Endodermal cell (in vitro differentiated cells): ENCODE measurements at regions not wholly inside any gene's neighbourhood (a gene's known extent, or its start where the extent isn't known, plus 50 kb on each side); places are given as distances from the start of the nearest gene placed in this dataset.

Source experiments
- DNase-seq: peaks from one replicate; pipeline ENCODE4 v3.0.0-alpha.2; 2017
- H3K27ac ChIP-seq: 2 replicates; pipeline ENCODE4 v1.5.1; 2013; ENCODE audit warnings: mild to moderate bottlenecking, low read depth, low read length, moderate library complexity
- H3K27me3 ChIP-seq: 2 replicates; pipeline ENCODE4 v1.6.1; 2013; ENCODE audit warnings: mild to moderate bottlenecking, low read length, moderate library complexity; ENCODE audit not compliant: insufficient read depth, control insufficient read depth, poor library complexity, severe bottlenecking
- H3K36me3 ChIP-seq: 2 replicates; pipeline ENCODE4 v1.7.0; 2013; ENCODE audit warnings: mild to moderate bottlenecking, low read length, moderate library complexity; ENCODE audit not compliant: control insufficient read depth, insufficient read depth
- H3K4me1 ChIP-seq: one replicate; pipeline ENCODE4 v1.7.0; 2013; ENCODE audit warnings: low read length; ENCODE audit not compliant: control insufficient read depth, insufficient read depth
- H3K4me3 ChIP-seq: 2 replicates; pipeline ENCODE4 v1.5.1; 2013; ENCODE audit warnings: mild to moderate bottlenecking, low read length, moderate library complexity
- H3K9ac ChIP-seq: 2 replicates; pipeline ENCODE4 v1.6.1; 2013; ENCODE audit warnings: mild to moderate bottlenecking, low read length, moderate library complexity; ENCODE audit not compliant: poor library complexity, severe bottlenecking; ENCODE audit errors: extremely low read depth
- H3K9me3 ChIP-seq: 2 replicates; pipeline ENCODE4 v1.6.1; 2013; ENCODE audit warnings: mild to moderate bottlenecking, low read length, moderate library complexity; ENCODE audit not compliant: control insufficient read depth
- H3K27ac Mint-ChIP-seq: 2 replicates; pipeline ENCODE4 v1.8.0; 2020; ENCODE audit warnings: mixed read lengths
- H3K27me3 Mint-ChIP-seq: 2 replicates; pipeline ENCODE4 v1.8.0; 2021; ENCODE audit warnings: mild to moderate bottlenecking, mixed read lengths; ENCODE audit not compliant: insufficient read depth
- H3K36me3 Mint-ChIP-seq: 2 replicates; pipeline ENCODE4 v1.8.0; 2020; ENCODE audit warnings: low read depth, mixed read lengths
- H3K4me1 Mint-ChIP-seq: 2 replicates; pipeline ENCODE4 v1.8.0; 2020; ENCODE audit warnings: mixed read lengths
- H3K4me3 Mint-ChIP-seq: 2 replicates; pipeline ENCODE4 v1.8.0; 2020; ENCODE audit warnings: mild to moderate bottlenecking, moderate library complexity, mixed read lengths
- H3K9me3 Mint-ChIP-seq: 2 replicates; pipeline ENCODE4 v1.8.0; 2020; ENCODE audit warnings: mild to moderate bottlenecking, mixed read lengths
- CTCF ChIP-seq: fragments of 200-600 bp; sonication (generic); conservative IDR thresholded peaks from 2 replicates; pipeline ENCODE4 v1.5.0; 2021; ENCODE audit warnings: antibody characterized with exemption, mild to moderate bottlenecking
- WGBS, 2 experiments: methylation state at CpG; one replicate each; pipeline versions ENCODE4 v1.1.5 to v1.1.7; 2013; ENCODE audit warnings: missing lambda C conversion rate in 2 of 2, mixed read lengths in 1 of 2; ENCODE audit not compliant: insufficient coverage in 1 of 2, insufficient read length in 1 of 2; 5-methylcytosine and 5-hydroxymethylcytosine counted together

DNA sequence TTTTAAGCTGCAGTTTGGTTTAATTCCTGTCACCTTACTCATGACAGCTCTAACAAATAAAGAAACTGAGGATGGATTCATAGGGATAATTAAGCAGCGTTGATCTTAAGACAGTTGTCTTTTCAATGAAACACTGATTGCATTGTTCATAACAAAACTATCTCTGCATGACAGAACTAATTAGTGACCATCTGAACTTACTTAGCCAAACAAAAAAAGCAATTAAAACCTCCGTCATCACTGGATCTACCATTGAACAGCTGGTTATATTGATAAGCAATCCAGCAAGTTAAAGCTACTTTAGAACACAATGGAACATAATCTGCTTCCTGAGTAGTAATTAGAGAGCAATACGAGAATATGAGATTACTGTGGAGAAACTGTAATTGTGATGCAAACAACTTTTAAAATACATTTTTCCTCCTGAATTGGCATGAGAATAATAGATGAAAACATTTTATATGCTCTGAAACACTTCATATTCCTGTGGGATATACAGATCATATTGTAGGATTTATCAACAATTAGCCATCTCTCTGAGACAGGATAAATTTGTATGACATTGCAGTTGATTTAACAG is 2576.8 kb downstream of the PCDH7 start:
- no peak overlapping the region for H3K4me3 ChIP-seq
- Mint-ChIP-seq H3K27ac (no peak overlapping the region), H3K4me3 (no peak overlapping the region), H3K4me1 (peaks cover 20% of the 10 kb centered on the region), H3K36me3 (no peaks in the 10 kb centered on the region), H3K27me3 (peaks cover 4% of the 10 kb centered on the region), H3K9me3 (peaks cover 4% of the 10 kb centered on the region)
- H3K9me3 ChIP-seq, result no peaks in the 10 kb centered on the region
- H3K9ac ChIP-seq, result no peak overlapping the region
- DNase-seq, result no peak
- no peak for TF ChIP-seq CTCF
- 66 to 86% methylated on average over 1 to 3 of the region's 3 CpGs for WGBS, 2 experiments
- no peak overlapping the region for H3K27ac ChIP-seq
- no peaks in the 10 kb centered on the region for H3K27me3 ChIP-seq
- no peaks in the 10 kb centered on the region for H3K4me1 ChIP-seq
- H3K36me3 ChIP-seq, result no peaks in the 10 kb centered on the region

DNA sequence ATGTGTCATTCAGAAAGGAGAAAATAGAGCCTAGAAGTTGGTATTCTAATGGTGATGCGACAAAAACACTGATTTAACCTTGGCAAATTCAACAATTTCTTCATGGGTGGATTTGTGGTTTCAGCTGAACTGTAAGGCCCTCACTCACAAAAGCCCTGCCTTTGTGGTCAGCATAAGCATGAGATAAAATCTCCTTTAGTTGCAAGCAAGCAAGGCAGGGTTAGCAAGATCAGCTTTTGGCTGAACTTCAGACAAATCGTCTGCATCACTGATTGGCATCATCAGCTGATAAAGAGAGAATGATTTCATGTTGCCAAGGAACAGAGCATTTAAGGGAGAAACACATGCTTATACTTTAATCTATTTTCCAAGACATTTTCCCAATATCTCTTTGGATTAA is 2582.2 kb downstream of the PCDH7 start:
- peaks cover 12% of the 10 kb centered on the region for H3K4me1 Mint-ChIP-seq
- TF ChIP-seq CTCF, result no peak
- H3K4me3 ChIP-seq, result no peak overlapping the region
- H3K27me3 Mint-ChIP-seq, result peaks cover 4% of the 10 kb centered on the region
- peaks cover 7% of the 10 kb centered on the region for H3K9me3 Mint-ChIP-seq
- no peak for DNase-seq
- no peak overlapping the region for H3K27ac Mint-ChIP-seq
- H3K36me3 Mint-ChIP-seq, result no peaks in the 10 kb centered on the region
- no peak overlapping the region for H3K9ac ChIP-seq
- H3K4me3 Mint-ChIP-seq, result no peak overlapping the region
- 80 to 89% methylated on average over 1 to 2 of the region's 2 CpGs for WGBS, 2 experiments
- H3K27ac ChIP-seq, result no peak overlapping the region
- no peaks in the 10 kb centered on the region for H3K9me3 ChIP-seq
- no peaks in the 10 kb centered on the region for H3K27me3 ChIP-seq
- H3K36me3 ChIP-seq, result no peaks in the 10 kb centered on the region
- peaks cover 3% of the 10 kb centered on the region for H3K4me1 ChIP-seq

- Histone ChIP-seq H3K9ac (no peak overlapping the region), H3K36me3 (no peaks in the 10 kb centered on the region), H3K27me3 (no peaks in the 10 kb centered on the region), H3K4me3 (no peak overlapping the region), H3K27ac (no peak overlapping the region), H3K4me1 (peaks cover 3% of the 10 kb centered on the region), H3K9me3 (no peaks in the 10 kb centered on the region)
- Mint-ChIP-seq H3K4me1 (peaks cover 4% of the 10 kb centered on the region), H3K4me3 (no peak overlapping the region), H3K36me3 (no peaks in the 10 kb centered on the region), H3K27me3 (no peaks in the 10 kb centered on the region), H3K27ac (no peak overlapping the region), H3K9me3 (peaks cover 5% of the 10 kb centered on the region)
- no peak for TF ChIP-seq CTCF
- WGBS, 2 experiments, result 84% methylated on average over 2 of the region's 2 CpGs; no CpG with 5 or more reads in 1 of the 2 experiments
- no peak for DNase-seq
Measured at GRCh38 chr4:33306131-33306530, 2586.0 kb downstream of the PCDH7 start.
